Nephron progenitor cell (in vitro differentiated cells): ENCODE measurements at regions not wholly inside any gene's neighbourhood (a gene's known extent, or its start where the extent isn't known, plus 50 kb on each side); places are given as distances from the start of the nearest gene placed in this dataset.

ENCODE experiments used
- DNase-seq: peaks from one replicate; pipeline ENCODE4 v3.0.0; 2021
- H3K27ac Mint-ChIP-seq: 2 replicates; pipeline ENCODE4 v1.8.0; 2021; ENCODE audit warnings: mild to moderate bottlenecking, moderate library complexity, mixed read lengths
- H3K27me3 Mint-ChIP-seq: 2 replicates; pipeline ENCODE4 v1.8.0; 2021; ENCODE audit warnings: mild to moderate bottlenecking, low read depth, mixed read lengths; ENCODE audit not compliant: poor library complexity
- H3K36me3 Mint-ChIP-seq: 2 replicates; pipeline ENCODE4 v1.8.0; 2021; ENCODE audit warnings: low read depth, mixed read lengths
- H3K4me1 Mint-ChIP-seq: 2 replicates; pipeline ENCODE4 v1.8.0; 2021; ENCODE audit warnings: mixed read lengths
- H3K4me3 Mint-ChIP-seq: 2 replicates; pipeline ENCODE4 v1.8.0; 2021; ENCODE audit warnings: mild to moderate bottlenecking, moderate library complexity, mixed read lengths
- H3K9me3 Mint-ChIP-seq: 2 replicates; pipeline ENCODE4 v1.8.0; 2021; ENCODE audit warnings: mild to moderate bottlenecking, moderate library complexity, mixed read lengths
- CTCF ChIP-seq: fragments of 200-600 bp; sonication (generic); IDR thresholded peaks from 2 replicates; pipeline ENCODE4 v1.5.0; 2021; ENCODE audit warnings: antibody characterized with exemption

- H3K36me3 Mint-ChIP-seq, result no peaks in the 10 kb centered on the region
- DNase-seq, result no peak
- no peaks in the 10 kb centered on the region for H3K27me3 Mint-ChIP-seq
- no peaks in the 10 kb centered on the region for H3K4me1 Mint-ChIP-seq
- no peak overlapping the region for H3K4me3 Mint-ChIP-seq
- no peak for TF ChIP-seq CTCF
- H3K27ac Mint-ChIP-seq, result no peak overlapping the region
- H3K9me3 Mint-ChIP-seq, result no peaks in the 10 kb centered on the region
Observed at GRCh38 chr5:98641671-98642070, 131.8 kb upstream of the RGMB start.

GRCh38 chr5:98643569-98643968 is 129.9 kb upstream of the RGMB start:
- Mint-ChIP-seq H3K27me3 (no peaks in the 10 kb centered on the region), H3K4me3 (no peak overlapping the region), H3K27ac (no peak overlapping the region), H3K9me3 (no peaks in the 10 kb centered on the region), H3K36me3 (no peaks in the 10 kb centered on the region), H3K4me1 (no peaks in the 10 kb centered on the region)
- no peak for DNase-seq
- no peak for TF ChIP-seq CTCF

DNA sequence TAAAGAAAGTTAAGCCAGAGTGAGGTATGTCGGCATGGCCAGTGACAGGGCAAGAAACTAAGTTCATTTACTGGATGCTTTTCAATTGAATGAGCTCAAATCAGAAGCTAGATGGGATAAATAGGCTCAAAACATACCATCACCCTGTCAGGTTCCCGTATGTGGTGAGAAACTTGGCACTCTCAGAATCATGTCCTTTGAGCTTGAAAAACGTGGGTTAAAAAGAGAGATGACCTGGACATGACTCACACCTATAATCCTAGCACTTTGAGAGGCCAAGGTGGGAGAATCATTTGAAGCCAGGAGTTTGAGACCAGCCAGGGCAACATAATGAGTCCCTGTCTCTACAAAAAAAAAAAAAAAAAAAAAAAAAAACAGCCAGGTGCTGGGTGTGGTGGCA is 121.7 kb upstream of the RGMB start:
- Mint-ChIP-seq H3K36me3 (no peaks in the 10 kb centered on the region), H3K27ac (no peak overlapping the region), H3K27me3 (no peaks in the 10 kb centered on the region), H3K4me3 (no peak overlapping the region), H3K4me1 (no peaks in the 10 kb centered on the region), H3K9me3 (no peaks in the 10 kb centered on the region)
- TF ChIP-seq CTCF, result no peak
- DNase-seq, result no peak

- Mint-ChIP-seq H3K27ac (no peak overlapping the region), H3K9me3 (no peaks in the 10 kb centered on the region), H3K4me3 (no peak overlapping the region), H3K4me1 (no peaks in the 10 kb centered on the region), H3K27me3 (no peaks in the 10 kb centered on the region), H3K36me3 (no peaks in the 10 kb centered on the region)
- no peak for TF ChIP-seq CTCF
- DNase-seq, result no peak
Observed at GRCh38 chr5:98656125-98656795, 117.2 kb upstream of the RGMB start.

- no peak for DNase-seq
- no peaks in the 10 kb centered on the region for H3K36me3 Mint-ChIP-seq
- no peak overlapping the region for H3K4me3 Mint-ChIP-seq
- TF ChIP-seq CTCF, result no peak
- no peaks in the 10 kb centered on the region for H3K9me3 Mint-ChIP-seq
- no peaks in the 10 kb centered on the region for H3K4me1 Mint-ChIP-seq
- H3K27ac Mint-ChIP-seq, result no peak overlapping the region
- H3K27me3 Mint-ChIP-seq, result no peaks in the 10 kb centered on the region
Observed at GRCh38 chr5:98656796-98657195, 116.7 kb upstream of the RGMB start.

- no peak for DNase-seq
- Mint-ChIP-seq H3K4me3 (no peak overlapping the region), H3K36me3 (no peaks in the 10 kb centered on the region), H3K27me3 (no peaks in the 10 kb centered on the region), H3K27ac (no peak overlapping the region), H3K4me1 (no peaks in the 10 kb centered on the region), H3K9me3 (no peaks in the 10 kb centered on the region)
- no peak for TF ChIP-seq CTCF
Observed at GRCh38 chr5:98657559-98657958, 115.9 kb upstream of the RGMB start.
